ENCODE measurements at regions not wholly inside any gene's neighbourhood (a gene's known extent, or its start where the extent isn't known, plus 50 kb on each side); places are given as distances from the start of the nearest gene placed in this dataset.

DNA sequence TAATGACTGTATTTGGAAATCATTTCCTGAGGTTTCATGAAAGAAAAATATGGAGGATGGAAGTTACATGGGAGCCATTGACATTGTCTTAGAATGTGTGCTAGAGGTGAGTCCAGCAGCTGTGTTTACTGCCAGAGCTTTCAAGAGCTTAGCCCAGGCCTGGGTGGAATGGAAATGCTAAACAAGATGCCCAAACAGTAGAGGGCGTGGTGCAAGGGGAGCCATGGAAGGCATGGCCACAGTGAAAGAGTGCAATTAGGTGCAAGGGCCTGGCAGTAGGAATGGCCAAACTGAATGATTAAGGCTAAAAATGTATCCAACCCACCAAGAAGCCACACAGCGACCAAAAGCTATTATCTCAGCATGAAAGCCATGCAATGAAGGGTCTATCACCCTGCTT is 257.7 kb upstream of the NR2F2 start:
- Histone ChIP-seq H3K9me3 (no peaks in the 10 kb centered on the region), H3K79me2 (ENCODE audit: insufficient read depth) (no peaks in the 10 kb centered on the region), H3K9me2 (no peaks in the 10 kb centered on the region), H3K4me3 (ENCODE audit: low read depth in 2 of 2, low read length in 1 of 2) (no peak overlapping the region), H3K4me2 (no peak overlapping the region), H3K4me1 (ENCODE audit: control insufficient read depth in 1 of 2, insufficient read depth in 2 of 2, low read depth in 1 of 2, low read length in 1 of 2) (no peaks in the 10 kb centered on the region), H3K27me3 (ENCODE audit: insufficient read depth) (no peaks in the 10 kb centered on the region), H3F3A (replicated peaks; ENCODE audit: insufficient read depth) (no peaks in the 10 kb centered on the region), H3K36me3 (replicated peaks in 1 of 2; ENCODE audit: control insufficient read depth in 1 of 2, insufficient read depth in 2 of 2, low read length in 1 of 2) (no peaks in the 10 kb centered on the region), H3K27ac (ENCODE audit: low read depth in 2 of 2, low read length in 1 of 2) (no peak overlapping the region), H4K20me1 (ENCODE audit: insufficient read depth) (no peaks in the 10 kb centered on the region), H3K9ac (no peak overlapping the region), H2AFZ (ENCODE audit: low read depth) (no peak overlapping the region)
- 14% methylated on average over 2 of the region's 2 CpGs for WGBS (ENCODE audit: low lambda C conversion rate)
- no peak for DNase-seq
- ChIA-PET POLR2A (no interaction called here), CTCF (no interaction called here)
- TF ChIP-seq MEF2A (IDR thresholded peaks at IDR 0.05; ENCODE audit: borderline replicate concordance, low read depth) (no peak), RAD21 (IDR thresholded peaks at IDR 0.05; ENCODE audit: low read length) (no peak), MXI1 (IDR thresholded peaks at IDR 0.05; ENCODE audit: low read depth, low read length) (no peak), SIN3A (IDR thresholded peaks at IDR 0.05; ENCODE audit: borderline replicate concordance, low read depth, low read length) (no peak), NRF1 (IDR thresholded peaks at IDR 0.05; ENCODE audit: low read depth, low read length) (no peak), NFIC (IDR thresholded peaks at IDR 0.05; ENCODE audit: borderline replicate concordance) (no peak), TCF12 (IDR thresholded peaks at IDR 0.05) (no peak), RCOR1 (IDR thresholded peaks at IDR 0.05; ENCODE audit: low read length) (no peak), POLR2AphosphoS5 (IDR thresholded peaks at IDR 0.05; ENCODE audit: low read depth, low read length) (no peak), GATA2 (CRISPR knock-in tag; IDR thresholded peaks at IDR 0.05) (no peak), ELF1 (IDR thresholded peaks at IDR 0.05) (no peak), TAF1 (IDR thresholded peaks at IDR 0.05; ENCODE audit: borderline replicate concordance, low read depth, low read length) (no peak)
- TF ChIP-seq, protein P1, sequence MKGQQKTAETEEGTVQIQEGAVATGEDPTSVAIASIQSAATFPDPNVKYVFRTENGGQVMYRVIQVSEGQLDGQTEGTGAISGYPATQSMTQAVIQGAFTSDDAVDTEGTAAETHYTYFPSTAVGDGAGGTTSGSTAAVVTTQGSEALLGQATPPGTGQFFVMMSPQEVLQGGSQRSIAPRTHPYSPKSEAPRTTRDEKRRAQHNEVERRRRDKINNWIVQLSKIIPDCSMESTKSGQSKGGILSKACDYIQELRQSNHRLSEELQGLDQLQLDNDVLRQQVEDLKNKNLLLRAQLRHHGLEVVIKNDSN (IDR thresholded peaks at IDR 0.05; ENCODE audit: borderline replicate concordance, low read depth) = no peak
- TF ChIP-seq, protein P2, sequence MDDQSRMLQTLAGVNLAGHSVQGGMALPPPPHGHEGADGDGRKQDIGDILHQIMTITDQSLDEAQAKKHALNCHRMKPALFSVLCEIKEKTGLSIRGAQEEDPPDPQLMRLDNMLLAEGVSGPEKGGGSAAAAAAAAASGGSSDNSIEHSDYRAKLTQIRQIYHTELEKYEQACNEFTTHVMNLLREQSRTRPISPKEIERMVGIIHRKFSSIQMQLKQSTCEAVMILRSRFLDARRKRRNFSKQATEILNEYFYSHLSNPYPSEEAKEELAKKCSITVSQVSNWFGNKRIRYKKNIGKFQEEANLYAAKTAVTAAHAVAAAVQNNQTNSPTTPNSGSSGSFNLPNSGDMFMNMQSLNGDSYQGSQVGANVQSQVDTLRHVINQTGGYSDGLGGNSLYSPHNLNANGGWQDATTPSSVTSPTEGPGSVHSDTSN (IDR thresholded peaks at IDR 0.05) = no peak
- TF ChIP-seq, protein P3, sequence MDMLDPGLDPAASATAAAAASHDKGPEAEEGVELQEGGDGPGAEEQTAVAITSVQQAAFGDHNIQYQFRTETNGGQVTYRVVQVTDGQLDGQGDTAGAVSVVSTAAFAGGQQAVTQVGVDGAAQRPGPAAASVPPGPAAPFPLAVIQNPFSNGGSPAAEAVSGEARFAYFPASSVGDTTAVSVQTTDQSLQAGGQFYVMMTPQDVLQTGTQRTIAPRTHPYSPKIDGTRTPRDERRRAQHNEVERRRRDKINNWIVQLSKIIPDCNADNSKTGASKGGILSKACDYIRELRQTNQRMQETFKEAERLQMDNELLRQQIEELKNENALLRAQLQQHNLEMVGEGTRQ (IDR thresholded peaks at IDR 0.05; ENCODE audit: borderline replicate concordance, low read depth, low read length) = no peak
- TF ChIP-seq, protein P4, sequence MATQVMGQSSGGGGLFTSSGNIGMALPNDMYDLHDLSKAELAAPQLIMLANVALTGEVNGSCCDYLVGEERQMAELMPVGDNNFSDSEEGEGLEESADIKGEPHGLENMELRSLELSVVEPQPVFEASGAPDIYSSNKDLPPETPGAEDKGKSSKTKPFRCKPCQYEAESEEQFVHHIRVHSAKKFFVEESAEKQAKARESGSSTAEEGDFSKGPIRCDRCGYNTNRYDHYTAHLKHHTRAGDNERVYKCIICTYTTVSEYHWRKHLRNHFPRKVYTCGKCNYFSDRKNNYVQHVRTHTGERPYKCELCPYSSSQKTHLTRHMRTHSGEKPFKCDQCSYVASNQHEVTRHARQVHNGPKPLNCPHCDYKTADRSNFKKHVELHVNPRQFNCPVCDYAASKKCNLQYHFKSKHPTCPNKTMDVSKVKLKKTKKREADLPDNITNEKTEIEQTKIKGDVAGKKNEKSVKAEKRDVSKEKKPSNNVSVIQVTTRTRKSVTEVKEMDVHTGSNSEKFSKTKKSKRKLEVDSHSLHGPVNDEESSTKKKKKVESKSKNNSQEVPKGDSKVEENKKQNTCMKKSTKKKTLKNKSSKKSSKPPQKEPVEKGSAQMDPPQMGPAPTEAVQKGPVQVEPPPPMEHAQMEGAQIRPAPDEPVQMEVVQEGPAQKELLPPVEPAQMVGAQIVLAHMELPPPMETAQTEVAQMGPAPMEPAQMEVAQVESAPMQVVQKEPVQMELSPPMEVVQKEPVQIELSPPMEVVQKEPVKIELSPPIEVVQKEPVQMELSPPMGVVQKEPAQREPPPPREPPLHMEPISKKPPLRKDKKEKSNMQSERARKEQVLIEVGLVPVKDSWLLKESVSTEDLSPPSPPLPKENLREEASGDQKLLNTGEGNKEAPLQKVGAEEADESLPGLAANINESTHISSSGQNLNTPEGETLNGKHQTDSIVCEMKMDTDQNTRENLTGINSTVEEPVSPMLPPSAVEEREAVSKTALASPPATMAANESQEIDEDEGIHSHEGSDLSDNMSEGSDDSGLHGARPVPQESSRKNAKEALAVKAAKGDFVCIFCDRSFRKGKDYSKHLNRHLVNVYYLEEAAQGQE (IDR thresholded peaks at IDR 0.05; ENCODE audit: low read depth, low read length) = no peak
- TF ChIP-seq, protein P5, sequence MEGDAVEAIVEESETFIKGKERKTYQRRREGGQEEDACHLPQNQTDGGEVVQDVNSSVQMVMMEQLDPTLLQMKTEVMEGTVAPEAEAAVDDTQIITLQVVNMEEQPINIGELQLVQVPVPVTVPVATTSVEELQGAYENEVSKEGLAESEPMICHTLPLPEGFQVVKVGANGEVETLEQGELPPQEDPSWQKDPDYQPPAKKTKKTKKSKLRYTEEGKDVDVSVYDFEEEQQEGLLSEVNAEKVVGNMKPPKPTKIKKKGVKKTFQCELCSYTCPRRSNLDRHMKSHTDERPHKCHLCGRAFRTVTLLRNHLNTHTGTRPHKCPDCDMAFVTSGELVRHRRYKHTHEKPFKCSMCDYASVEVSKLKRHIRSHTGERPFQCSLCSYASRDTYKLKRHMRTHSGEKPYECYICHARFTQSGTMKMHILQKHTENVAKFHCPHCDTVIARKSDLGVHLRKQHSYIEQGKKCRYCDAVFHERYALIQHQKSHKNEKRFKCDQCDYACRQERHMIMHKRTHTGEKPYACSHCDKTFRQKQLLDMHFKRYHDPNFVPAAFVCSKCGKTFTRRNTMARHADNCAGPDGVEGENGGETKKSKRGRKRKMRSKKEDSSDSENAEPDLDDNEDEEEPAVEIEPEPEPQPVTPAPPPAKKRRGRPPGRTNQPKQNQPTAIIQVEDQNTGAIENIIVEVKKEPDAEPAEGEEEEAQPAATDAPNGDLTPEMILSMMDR (IDR thresholded peaks at IDR 0.05) = no peak
- TF ChIP-seq, protein P6, sequence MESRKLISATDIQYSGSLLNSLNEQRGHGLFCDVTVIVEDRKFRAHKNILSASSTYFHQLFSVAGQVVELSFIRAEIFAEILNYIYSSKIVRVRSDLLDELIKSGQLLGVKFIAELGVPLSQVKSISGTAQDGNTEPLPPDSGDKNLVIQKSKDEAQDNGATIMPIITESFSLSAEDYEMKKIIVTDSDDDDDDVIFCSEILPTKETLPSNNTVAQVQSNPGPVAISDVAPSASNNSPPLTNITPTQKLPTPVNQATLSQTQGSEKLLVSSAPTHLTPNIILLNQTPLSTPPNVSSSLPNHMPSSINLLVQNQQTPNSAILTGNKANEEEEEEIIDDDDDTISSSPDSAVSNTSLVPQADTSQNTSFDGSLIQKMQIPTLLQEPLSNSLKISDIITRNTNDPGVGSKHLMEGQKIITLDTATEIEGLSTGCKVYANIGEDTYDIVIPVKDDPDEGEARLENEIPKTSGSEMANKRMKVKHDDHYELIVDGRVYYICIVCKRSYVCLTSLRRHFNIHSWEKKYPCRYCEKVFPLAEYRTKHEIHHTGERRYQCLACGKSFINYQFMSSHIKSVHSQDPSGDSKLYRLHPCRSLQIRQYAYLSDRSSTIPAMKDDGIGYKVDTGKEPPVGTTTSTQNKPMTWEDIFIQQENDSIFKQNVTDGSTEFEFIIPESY (IDR thresholded peaks at IDR 0.05; ENCODE audit: borderline replicate concordance, low read depth) = no peak
